GM12891 (cell line): ENCODE measurements at regions not wholly inside any gene's neighbourhood (a gene's known extent, or its start where the extent isn't known, plus 50 kb on each side); places are given as distances from the start of the nearest gene placed in this dataset.

ENCODE experiments used
- POLR2A ChIP-seq: IDR thresholded peaks from 2 replicates; pipeline ENCODE4 v1.6.1; 2011; ENCODE audit warnings: low read depth, low read length, control low read depth
- POLR2AphosphoS5 ChIP-seq: IDR thresholded peaks from 2 replicates; pipeline ENCODE4 v1.6.1; 2011; ENCODE audit warnings: low read depth, low read length, control low read depth
- TAF1 ChIP-seq: IDR thresholded peaks from 2 replicates; pipeline ENCODE4 v1.6.1; 2011; ENCODE audit warnings: low read depth, low read length, control low read depth

GRCh38 chrX:139002319-139002718 is 290.8 kb upstream of the FGF13 start:
- TF ChIP-seq POLR2AphosphoS5 (no peak), POLR2A (no peak), TAF1 (no peak)
